HCT116 (cell line): ENCODE measurements at regions not wholly inside any gene's neighbourhood (a gene's known extent, or its start where the extent isn't known, plus 50 kb on each side); places are given as distances from the start of the nearest gene placed in this dataset.
A peak's percentile ranks its signal among the peaks of the same experiment; 100 is the strongest.

Experiments
- ATAC-seq: fragments of 200-7000 bp; cut with Tn5 transposase; 2 replicates; pipeline ENCODE4 v1.9.1; 2020; ENCODE audit warnings: mild to moderate bottlenecking, moderate library complexity
- BruUV-seq: library from RNA; stranded (reverse); fragments of 400-500 nt; replicated peaks from 2 replicates; lab custom pipeline; 2021; lab: Mats Ljungman, UMichigan
- CTCF ChIA-PET: fragments of 300-600 bp; sonication (Branson Sonifier 250); formaldehyde crosslinking; loops from one replicate; lab custom pipeline; 2021; ENCODE audit warnings: antibody characterized with exemption; lab: Charles Lee
- POLR2A ChIA-PET: fragments of 300-600, 350-600 bp; sonication (Branson Sonifier 250); formaldehyde crosslinking; loops from one replicate; lab custom pipeline; 2021; ENCODE audit warnings: antibody characterized with exemption; lab: Charles Lee
- RAD21 ChIA-PET, 2 experiments: fragments of 300-600 bp; sonication (Branson Sonifier 250); formaldehyde crosslinking; loops; one replicate each; lab custom pipeline; 2023; ENCODE audit warnings: low total read pairs in 2 of 2; ENCODE audit not compliant: uncharacterized antibody in 2 of 2, unreplicated experiment in 2 of 2, low non-redundant PET in 1 of 2; lab: Charles Lee
- DNase-seq: peaks from one replicate; pipeline ENCODE4 v3.0.0-alpha.2; 2010; ENCODE audit warnings: low read depth, low spot score
- H2AFZ ChIP-seq: fragments of 200-600 bp; shearing (Covaris generic), sonication (generic); 2 replicates; pipeline ENCODE4 v1.6.1; 2017; ENCODE audit warnings: low read depth, mixed run types, mixed read lengths, antibody characterized with exemption, low read length; ENCODE audit not compliant: poor library complexity, severe bottlenecking
- H3K27ac ChIP-seq: 2 replicates; pipeline ENCODE4 v1.5.1; 2012; ENCODE audit warnings: low read depth, low read length
- H3K27me3 ChIP-seq: fragments of 200-600 bp; sonication (generic); 2 replicates; pipeline ENCODE4 v1.6.1; 2016; ENCODE audit warnings: mixed run types, low read length, mixed read lengths; ENCODE audit not compliant: insufficient read depth
- H3K36me3 ChIP-seq, 2 experiments: fragments of 200-500 bp in 1 of 2; fragments of 200-600 bp in 1 of 2; sonication (Bioruptor generic) in 1 of 2; sonication (generic) in 1 of 2; 2 replicates each; pipeline versions ENCODE4 v1.5.1 to v1.6.1; 2014 to 2016; ENCODE audit warnings: low read length in 2 of 2, inconsistent platforms in 1 of 2, mixed read lengths in 1 of 2, mixed run types in 1 of 2; ENCODE audit not compliant: insufficient read depth in 2 of 2, control insufficient read depth in 1 of 2
- H3K4me1 ChIP-seq, 2 experiments: fragments of 200-600 bp in 1 of 2; sonication (generic) in 1 of 2; 2 replicates each; pipeline versions ENCODE4 v1.5.1 to v1.6.1; 2012 to 2017; ENCODE audit warnings: low read length in 2 of 2, inconsistent platforms in 1 of 2, mild to moderate bottlenecking in 1 of 2, mixed read lengths in 1 of 2, mixed run types in 1 of 2, moderate library complexity in 1 of 2; ENCODE audit not compliant: insufficient read depth in 2 of 2, control insufficient read depth in 1 of 2
- H3K4me2 ChIP-seq: fragments of 200-600 bp; sonication (generic); 2 replicates; pipeline ENCODE4 v1.6.1; 2017; ENCODE audit warnings: mixed run types, low read length, mixed read lengths
- H3K4me3 ChIP-seq, 2 experiments: fragments of 200-600 bp in 1 of 2; sonication (generic) in 1 of 2; replicated peaks in 1 of 2; 2 replicates each; pipeline ENCODE4 v1.5.1; 2011 to 2016; ENCODE audit warnings: low read length in 2 of 2, control low read depth in 1 of 2, low read depth in 1 of 2, mild to moderate bottlenecking in 1 of 2, mixed read lengths in 1 of 2, mixed run types in 1 of 2
- H3K79me2 ChIP-seq: fragments of 200-600 bp; sonication (generic); 2 replicates; pipeline ENCODE4 v1.6.1; 2017; ENCODE audit warnings: mild to moderate bottlenecking, mixed run types, low read length, moderate library complexity, mixed read lengths; ENCODE audit not compliant: insufficient read depth
- H3K9ac ChIP-seq: fragments of 200-600 bp; sonication (generic); 2 replicates; pipeline ENCODE4 v1.6.1; 2016; ENCODE audit warnings: low read length, mixed read lengths
- H3K9me2 ChIP-seq: fragments of 200-600 bp; sonication (generic), shearing (Covaris generic); 2 replicates; pipeline ENCODE4 v1.6.1; 2017; ENCODE audit warnings: mixed run types, mild to moderate bottlenecking, moderate library complexity; ENCODE audit not compliant: insufficient read depth
- H3K9me3 ChIP-seq, 2 experiments: fragments of 200-500 bp in 1 of 2; fragments of 200-600 bp in 1 of 2; sonication (Bioruptor generic) in 1 of 2; sonication (generic) in 1 of 2; 2 replicates each; pipeline ENCODE4 v1.6.1; 2014 to 2017; ENCODE audit warnings: low read length in 2 of 2, mixed read lengths in 2 of 2, inconsistent platforms in 1 of 2, low read depth in 1 of 2, mild to moderate bottlenecking in 1 of 2, mixed run types in 1 of 2, moderate library complexity in 1 of 2; ENCODE audit not compliant: control insufficient read depth in 1 of 2, insufficient read depth in 1 of 2
- H4K20me1 ChIP-seq: fragments of 200-600 bp; sonication (generic), shearing (Covaris generic); 2 replicates; pipeline ENCODE4 v1.6.1; 2017; ENCODE audit warnings: mixed run types, mild to moderate bottlenecking, moderate library complexity; ENCODE audit not compliant: insufficient read depth
- ELF1 ChIP-seq: IDR thresholded peaks from 2 replicates; pipeline ENCODE4 v1.6.1; 2012; ENCODE audit warnings: low read depth, borderline replicate concordance
- EZH2phosphoT487 ChIP-seq: fragments of 200-600 bp; IDR thresholded peaks from 2 replicates; pipeline ENCODE4 v1.6.1; 2018; ENCODE audit warnings: antibody characterized with exemption, borderline replicate concordance
- SIN3A ChIP-seq: IDR thresholded peaks from 2 replicates; pipeline ENCODE4 v1.6.1; 2012; ENCODE audit warnings: low read depth
- ZFX ChIP-seq: fragments of 450-650 bp; IDR thresholded peaks from 2 replicates; pipeline ENCODE4 v1.6.1; 2017
- ZNF274 ChIP-seq: fragments of 200-500 bp; sonication (Bioruptor generic); IDR thresholded peaks from 2 replicates; pipeline ENCODE4 v1.6.1; 2014; ENCODE audit warnings: mild to moderate bottlenecking, low read depth, low read length, inconsistent platforms
- intact Hi-C: fragments of 100-400 bp; cut with micrococcal nuclease; formaldehyde crosslinking; loops from 2 replicates; pipeline ENCODE4 v1.10.0; 2022
- TF ChIP-seq, protein P1 (sequence below): IDR thresholded peaks from 2 replicates; pipeline ENCODE4 v1.6.1; 2011; ENCODE audit warnings: mild to moderate bottlenecking, low read length, moderate library complexity; ENCODE audit not compliant: insufficient replicate concordance; ENCODE audit errors: extremely low read depth
- TF ChIP-seq, protein P2 (sequence below), 3 experiments: fragments of 200-600 bp in 1 of 3; sonication (generic) in 1 of 3; IDR thresholded peaks in 2 of 3; conservative IDR thresholded peaks in 1 of 3; 2 replicates each; pipeline ENCODE4 v1.5.1; 2012 to 2017; ENCODE audit warnings: low read depth in 2 of 3, low read length in 2 of 3, antibody characterized with exemption in 1 of 3, borderline replicate concordance in 1 of 3, control low read depth in 1 of 3, mild to moderate bottlenecking in 1 of 3, mixed read lengths in 1 of 3, mixed run types in 1 of 3, moderate library complexity in 1 of 3; ENCODE audit not compliant: insufficient read depth in 1 of 3

DNA sequence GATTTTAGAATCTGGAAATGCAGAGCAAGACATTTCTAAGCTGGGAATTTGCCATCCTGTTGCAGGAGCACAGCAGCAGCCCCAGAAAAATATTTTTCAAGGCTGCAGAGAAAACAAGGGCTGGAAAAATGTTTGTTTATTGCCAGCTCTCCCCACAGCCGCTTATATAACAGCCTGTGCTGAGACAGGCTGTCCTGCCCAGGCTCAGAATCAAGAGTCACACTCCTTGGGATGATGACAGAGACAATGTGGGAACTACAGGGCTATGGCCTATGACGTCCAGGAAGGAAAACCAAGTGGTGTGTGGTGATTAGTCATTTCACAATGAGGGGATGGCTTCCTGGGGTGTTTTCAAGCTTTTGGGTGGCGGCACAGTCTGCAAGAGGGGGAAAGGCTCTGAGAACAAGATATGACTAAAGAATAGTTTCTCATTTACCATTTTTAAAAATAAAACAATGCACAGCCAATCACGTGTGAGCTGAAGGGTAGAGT lies 136.3 kb upstream of the SERP2 start:
- ATAC-seq (no peak), DNase-seq (no peak)
- no peaks in the 10 kb centered on the region for H3K27me3 ChIP-seq
- H2AFZ ChIP-seq: peak overlapping the region; percentile 78
- no peaks in the 10 kb centered on the region for H3K9me2 ChIP-seq
- ChIA-PET POLR2A (interaction anchor here (1.5 to 2.3 kb wide), 2 partner anchors 197 to 199 kb away, joined by 6 to 12 read pairs; no protein-coding TSS in a partner anchor), RAD21 (no interaction called here), CTCF (no interaction called here)
- TF ChIP-seq SIN3A (no peak), ZFX (no peak), ZNF274 (no peak), ELF1 (no peak), EZH2phosphoT487 (no peak)
- TF ChIP-seq, protein P1, sequence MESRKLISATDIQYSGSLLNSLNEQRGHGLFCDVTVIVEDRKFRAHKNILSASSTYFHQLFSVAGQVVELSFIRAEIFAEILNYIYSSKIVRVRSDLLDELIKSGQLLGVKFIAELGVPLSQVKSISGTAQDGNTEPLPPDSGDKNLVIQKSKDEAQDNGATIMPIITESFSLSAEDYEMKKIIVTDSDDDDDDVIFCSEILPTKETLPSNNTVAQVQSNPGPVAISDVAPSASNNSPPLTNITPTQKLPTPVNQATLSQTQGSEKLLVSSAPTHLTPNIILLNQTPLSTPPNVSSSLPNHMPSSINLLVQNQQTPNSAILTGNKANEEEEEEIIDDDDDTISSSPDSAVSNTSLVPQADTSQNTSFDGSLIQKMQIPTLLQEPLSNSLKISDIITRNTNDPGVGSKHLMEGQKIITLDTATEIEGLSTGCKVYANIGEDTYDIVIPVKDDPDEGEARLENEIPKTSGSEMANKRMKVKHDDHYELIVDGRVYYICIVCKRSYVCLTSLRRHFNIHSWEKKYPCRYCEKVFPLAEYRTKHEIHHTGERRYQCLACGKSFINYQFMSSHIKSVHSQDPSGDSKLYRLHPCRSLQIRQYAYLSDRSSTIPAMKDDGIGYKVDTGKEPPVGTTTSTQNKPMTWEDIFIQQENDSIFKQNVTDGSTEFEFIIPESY: no peak
- TF ChIP-seq, protein P2, sequence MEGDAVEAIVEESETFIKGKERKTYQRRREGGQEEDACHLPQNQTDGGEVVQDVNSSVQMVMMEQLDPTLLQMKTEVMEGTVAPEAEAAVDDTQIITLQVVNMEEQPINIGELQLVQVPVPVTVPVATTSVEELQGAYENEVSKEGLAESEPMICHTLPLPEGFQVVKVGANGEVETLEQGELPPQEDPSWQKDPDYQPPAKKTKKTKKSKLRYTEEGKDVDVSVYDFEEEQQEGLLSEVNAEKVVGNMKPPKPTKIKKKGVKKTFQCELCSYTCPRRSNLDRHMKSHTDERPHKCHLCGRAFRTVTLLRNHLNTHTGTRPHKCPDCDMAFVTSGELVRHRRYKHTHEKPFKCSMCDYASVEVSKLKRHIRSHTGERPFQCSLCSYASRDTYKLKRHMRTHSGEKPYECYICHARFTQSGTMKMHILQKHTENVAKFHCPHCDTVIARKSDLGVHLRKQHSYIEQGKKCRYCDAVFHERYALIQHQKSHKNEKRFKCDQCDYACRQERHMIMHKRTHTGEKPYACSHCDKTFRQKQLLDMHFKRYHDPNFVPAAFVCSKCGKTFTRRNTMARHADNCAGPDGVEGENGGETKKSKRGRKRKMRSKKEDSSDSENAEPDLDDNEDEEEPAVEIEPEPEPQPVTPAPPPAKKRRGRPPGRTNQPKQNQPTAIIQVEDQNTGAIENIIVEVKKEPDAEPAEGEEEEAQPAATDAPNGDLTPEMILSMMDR (IDR thresholded peaks at IDR 0.05 in 2 of 3, conservative IDR thresholded peaks at IDR 0.05 in 1 of 3; ENCODE audit: borderline replicate concordance in 1 of 3, insufficient read depth in 1 of 3, low read depth in 2 of 3, low read length in 2 of 3): no peak
- no peak overlapping the region for H3K4me3 ChIP-seq
- no peaks in the 10 kb centered on the region for H4K20me1 ChIP-seq
- H3K4me1 ChIP-seq: peaks cover 10 to 44% of the 10 kb centered on the region in 2 experiments
- no peaks in the 10 kb centered on the region for H3K9me3 ChIP-seq
- no peak overlapping the region for H3K27ac ChIP-seq
- peak overlapping the region; percentile 17; the same call in 1 of the 2 replicates for H3K4me2 ChIP-seq
- intact Hi-C loops: no loop called here
- BruUV-seq: no TSS peak
- H3K9ac ChIP-seq: no peak overlapping the region
- H3K79me2 ChIP-seq: no peaks in the 10 kb centered on the region
- H3K36me3 ChIP-seq: no peaks in the 10 kb centered on the region
